Ectodermal cell (in vitro differentiated cells): ENCODE measurements at regions not wholly inside any gene's neighbourhood (a gene's known extent, or its start where the extent isn't known, plus 50 kb on each side); places are given as distances from the start of the nearest gene placed in this dataset.

Experiments used
- H3K27ac ChIP-seq: 2 replicates; pipeline ENCODE4 v1.7.0; 2013; ENCODE audit warnings: mild to moderate bottlenecking, low read depth, low read length; ENCODE audit not compliant: insufficient read depth, poor library complexity, severe bottlenecking
- H3K27me3 ChIP-seq: 2 replicates; pipeline ENCODE4 v1.7.0; 2013; ENCODE audit warnings: mild to moderate bottlenecking, low read length; ENCODE audit not compliant: insufficient read depth, control insufficient read depth, poor library complexity, severe bottlenecking
- H3K36me3 ChIP-seq: one replicate; pipeline ENCODE4 v1.7.0; 2013; ENCODE audit warnings: low read length; ENCODE audit not compliant: control insufficient read depth, insufficient read depth
- H3K4me1 ChIP-seq: one replicate; pipeline ENCODE4 v1.7.0; 2013; ENCODE audit warnings: low read length; ENCODE audit not compliant: control insufficient read depth, insufficient read depth
- H3K4me3 ChIP-seq: 2 replicates; pipeline ENCODE4 v1.7.0; 2013; ENCODE audit warnings: low read depth, low read length, control low read depth; ENCODE audit not compliant: insufficient read depth
- H3K9me3 ChIP-seq: 2 replicates; pipeline ENCODE4 v1.7.0; 2013; ENCODE audit warnings: mild to moderate bottlenecking, low read length, moderate library complexity; ENCODE audit not compliant: control insufficient read depth
- WGBS, 2 experiments: methylation state at CpG; one replicate each; pipeline ENCODE4 v1.1.7; 2013; ENCODE audit warnings: missing lambda C conversion rate in 2 of 2; 5-methylcytosine and 5-hydroxymethylcytosine counted together

DNA sequence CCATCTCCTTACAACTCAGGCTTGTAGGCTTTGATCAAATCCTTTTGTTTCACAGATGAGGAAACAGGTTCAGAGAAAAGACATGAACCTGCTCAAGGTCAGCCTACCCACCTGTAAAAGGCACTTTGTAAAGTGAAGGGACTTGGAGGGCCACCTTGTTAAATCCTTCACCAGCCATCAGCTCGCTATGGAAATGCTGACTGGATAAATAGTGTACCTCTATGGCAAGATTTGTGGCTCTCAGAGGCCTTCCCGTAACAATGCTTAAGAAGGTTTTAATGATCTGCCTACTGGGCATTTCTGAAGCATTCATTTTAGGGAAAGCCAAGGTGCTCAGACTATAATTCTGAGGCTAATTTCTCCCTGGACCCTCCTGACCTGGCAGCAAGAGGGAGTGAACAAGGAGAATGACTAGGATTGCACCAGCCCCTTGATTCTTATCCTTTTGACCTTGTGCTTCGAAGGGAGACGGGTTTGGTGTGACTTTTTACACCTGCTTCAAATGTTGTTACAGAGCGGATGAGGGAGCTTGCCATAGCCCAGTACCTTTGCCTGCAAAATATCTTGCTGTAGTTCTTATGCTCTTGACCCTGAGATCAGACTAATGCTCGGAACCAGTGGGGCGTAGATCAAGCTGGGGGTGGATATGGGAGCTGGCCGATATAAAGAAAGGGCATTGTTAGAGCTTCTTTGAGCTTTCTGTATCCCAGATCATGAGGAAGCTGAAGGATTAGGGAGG lies 90.9 kb upstream of the CXCR4 start:
- no peak overlapping the region for H3K4me3 ChIP-seq
- no peaks in the 10 kb centered on the region for H3K27me3 ChIP-seq
- no peaks in the 10 kb centered on the region for H3K36me3 ChIP-seq
- no peaks in the 10 kb centered on the region for H3K9me3 ChIP-seq
- WGBS, 2 experiments, result 94 to 95% methylated on average over 8 of the region's 8 CpGs
- no peak overlapping the region for H3K27ac ChIP-seq
- H3K4me1 ChIP-seq, result no peaks in the 10 kb centered on the region

DNA sequence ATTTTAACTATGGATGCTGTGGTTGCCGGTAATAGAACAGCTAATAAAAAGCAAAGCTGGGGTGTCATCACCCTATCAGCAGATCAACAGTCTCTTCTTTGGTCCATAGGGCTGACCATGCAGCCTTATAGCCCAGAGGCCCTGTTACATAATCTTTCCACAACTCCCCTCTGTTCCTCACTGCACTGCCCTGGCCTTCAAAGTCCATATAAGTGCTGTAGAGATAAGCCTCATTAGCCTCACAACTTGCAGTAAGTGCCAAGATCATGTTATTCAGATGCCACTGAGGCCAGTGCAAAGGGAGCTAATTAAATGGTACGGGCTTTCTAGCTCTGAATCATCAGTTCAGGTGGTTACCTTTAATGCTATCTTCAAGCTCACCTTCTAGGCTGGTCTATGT lies 89.7 kb upstream of the CXCR4 start:
- 95% methylated on average over 2 of the region's 2 CpGs for WGBS, 2 experiments
- H3K27me3 ChIP-seq, result no peaks in the 10 kb centered on the region
- no peak overlapping the region for H3K27ac ChIP-seq
- no peaks in the 10 kb centered on the region for H3K4me1 ChIP-seq
- H3K4me3 ChIP-seq, result no peak overlapping the region
- no peaks in the 10 kb centered on the region for H3K36me3 ChIP-seq
- H3K9me3 ChIP-seq, result no peaks in the 10 kb centered on the region

DNA sequence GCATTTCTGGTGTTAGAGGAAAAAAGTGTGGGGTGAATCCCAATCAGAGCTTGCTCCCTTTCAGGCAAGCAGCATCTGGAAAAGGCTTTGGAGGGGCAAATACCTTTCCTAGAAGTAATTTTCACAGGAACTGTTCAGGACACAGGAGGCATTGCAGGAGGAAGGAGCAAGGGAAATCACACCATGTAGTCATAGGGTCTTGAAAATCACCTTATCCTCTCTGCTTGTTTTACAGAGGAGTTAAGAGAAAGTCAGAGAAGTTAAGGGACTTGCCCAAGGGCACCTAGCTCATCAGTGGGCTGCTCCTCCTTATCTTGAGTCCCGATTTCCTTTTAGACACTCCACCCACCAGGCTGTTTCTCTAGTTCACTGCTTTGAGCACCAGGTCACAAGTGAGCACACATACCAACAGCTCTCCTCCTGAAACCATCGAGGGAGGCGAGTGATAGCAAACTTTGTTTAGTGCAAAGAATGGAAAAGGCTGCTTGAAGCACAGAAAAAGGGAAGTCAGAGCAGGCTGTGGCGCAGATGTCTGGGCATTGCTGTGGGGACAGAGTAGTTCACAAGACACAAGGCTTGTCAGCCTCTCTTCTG lies 89.2 kb upstream of the CXCR4 start:
- H3K27me3 ChIP-seq, result no peaks in the 10 kb centered on the region

DNA sequence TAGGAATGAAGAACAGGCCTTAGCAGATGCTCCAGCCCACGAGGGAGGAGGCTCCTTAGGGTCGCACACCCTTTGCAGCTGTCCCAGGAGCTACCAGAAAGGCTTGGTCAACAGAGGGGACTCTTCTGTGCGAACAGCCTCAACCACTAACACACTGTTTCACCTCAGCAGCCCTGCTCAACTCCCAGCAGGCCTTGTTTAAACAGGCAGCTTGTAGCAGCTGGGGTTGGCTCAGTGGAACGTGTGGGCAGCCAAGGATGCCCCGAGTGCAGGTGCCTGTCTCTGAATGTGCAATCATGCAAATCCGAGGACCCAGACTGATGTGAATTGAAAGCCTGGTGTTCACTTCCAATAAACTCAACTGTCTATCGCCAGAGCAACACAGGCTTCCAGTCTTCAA lies 88.7 kb upstream of the CXCR4 start:
- no peak overlapping the region for H3K27ac ChIP-seq
- no peaks in the 10 kb centered on the region for H3K27me3 ChIP-seq
- 90 to 91% methylated on average over 7 of the region's 7 CpGs for WGBS, 2 experiments

More for the DNA sequence above, 89.2 kb upstream of the CXCR4 start:
- H3K4me3 ChIP-seq, result no peak overlapping the region
- no peak overlapping the region for H3K27ac ChIP-seq
- WGBS, 2 experiments, result 93 to 96% methylated on average over 4 of the region's 4 CpGs
- H3K36me3 ChIP-seq, result no peaks in the 10 kb centered on the region
- H3K4me1 ChIP-seq, result no peaks in the 10 kb centered on the region
- no peaks in the 10 kb centered on the region for H3K9me3 ChIP-seq

DNA sequence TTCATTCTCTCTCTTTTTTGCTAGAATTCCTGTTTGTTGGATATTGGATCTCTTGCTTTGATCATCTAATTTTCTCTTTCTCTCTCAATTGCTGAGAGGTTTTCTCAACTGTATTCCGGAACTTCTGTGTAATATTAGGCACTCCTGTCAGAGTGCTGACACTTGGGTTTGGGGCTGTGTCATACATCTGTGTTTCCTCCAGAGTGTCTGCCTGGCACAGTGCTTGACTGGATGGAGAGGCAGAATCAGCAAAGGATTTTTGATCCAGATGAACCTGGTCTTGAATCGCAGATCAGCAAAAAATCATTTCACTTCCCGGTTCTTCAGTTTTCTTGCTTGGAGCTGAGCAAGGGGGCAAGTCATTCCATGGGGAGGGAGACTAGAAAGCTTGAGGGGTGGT lies 87.7 kb upstream of the CXCR4 start:
- H3K9me3 ChIP-seq, result no peaks in the 10 kb centered on the region
- H3K27me3 ChIP-seq, result no peaks in the 10 kb centered on the region
- no peak overlapping the region for H3K4me3 ChIP-seq
- no peaks in the 10 kb centered on the region for H3K36me3 ChIP-seq
- no peak overlapping the region for H3K27ac ChIP-seq
- 94 to 96% methylated on average over 3 of the region's 3 CpGs for WGBS, 2 experiments
- H3K4me1 ChIP-seq, result no peaks in the 10 kb centered on the region

More for the DNA sequence above, 88.7 kb upstream of the CXCR4 start:
- no peaks in the 10 kb centered on the region for H3K36me3 ChIP-seq
- no peaks in the 10 kb centered on the region for H3K9me3 ChIP-seq
- no peaks in the 10 kb centered on the region for H3K4me1 ChIP-seq
- no peak overlapping the region for H3K4me3 ChIP-seq

DNA sequence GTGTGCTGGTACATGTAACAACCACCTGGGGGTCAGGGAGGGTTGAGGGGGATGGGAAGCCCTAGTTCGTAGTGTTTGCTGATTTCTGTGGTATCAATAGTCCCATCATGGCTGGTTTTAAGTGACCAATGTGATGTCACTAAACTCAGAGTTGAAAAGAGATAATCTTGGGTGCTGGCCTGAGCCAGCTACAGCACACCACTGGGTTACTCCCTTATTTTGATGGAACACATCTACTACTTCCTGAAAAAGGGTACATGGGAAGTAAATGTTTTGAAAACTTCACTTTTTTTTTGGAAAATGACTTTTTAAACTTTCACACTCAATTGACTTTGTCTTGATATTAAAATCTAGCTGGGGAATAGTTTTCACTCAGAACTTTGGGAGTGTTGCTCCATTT lies 87.0 kb upstream of the CXCR4 start:
- WGBS, 2 experiments, result 82 to 96% methylated on average over 1 of the region's 1 CpG
- Histone ChIP-seq H3K4me3 (no peak overlapping the region), H3K36me3 (no peaks in the 10 kb centered on the region), H3K9me3 (no peaks in the 10 kb centered on the region), H3K27me3 (no peaks in the 10 kb centered on the region), H3K27ac (no peak overlapping the region), H3K4me1 (no peaks in the 10 kb centered on the region)

DNA sequence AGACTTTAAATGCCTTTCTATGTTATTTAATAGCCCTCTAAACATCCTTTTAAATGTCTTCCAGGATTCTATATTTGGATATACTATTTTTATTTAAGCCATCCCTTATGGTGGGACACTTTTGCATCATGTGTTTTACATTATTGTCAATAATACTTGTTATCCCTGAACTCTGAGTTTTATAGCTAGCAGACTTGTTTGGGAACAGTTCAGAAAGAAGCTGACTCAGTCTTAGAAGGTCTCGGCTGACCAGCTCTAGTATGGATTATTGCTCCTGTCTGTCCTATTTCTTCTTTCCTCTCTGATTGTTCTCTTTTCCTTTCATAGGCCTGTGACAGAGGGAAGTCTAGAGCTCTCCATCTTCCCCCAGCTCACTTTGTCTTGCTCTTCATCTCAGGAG lies 77.3 kb upstream of the CXCR4 start:
- no peaks in the 10 kb centered on the region for H3K9me3 ChIP-seq
- H3K4me1 ChIP-seq, result no peaks in the 10 kb centered on the region
- no peaks in the 10 kb centered on the region for H3K36me3 ChIP-seq
- no peaks in the 10 kb centered on the region for H3K27me3 ChIP-seq
- H3K4me3 ChIP-seq, result no peak overlapping the region
- no peak overlapping the region for H3K27ac ChIP-seq
- 87 to 94% methylated on average over 1 of the region's 1 CpG for WGBS, 2 experiments

DNA sequence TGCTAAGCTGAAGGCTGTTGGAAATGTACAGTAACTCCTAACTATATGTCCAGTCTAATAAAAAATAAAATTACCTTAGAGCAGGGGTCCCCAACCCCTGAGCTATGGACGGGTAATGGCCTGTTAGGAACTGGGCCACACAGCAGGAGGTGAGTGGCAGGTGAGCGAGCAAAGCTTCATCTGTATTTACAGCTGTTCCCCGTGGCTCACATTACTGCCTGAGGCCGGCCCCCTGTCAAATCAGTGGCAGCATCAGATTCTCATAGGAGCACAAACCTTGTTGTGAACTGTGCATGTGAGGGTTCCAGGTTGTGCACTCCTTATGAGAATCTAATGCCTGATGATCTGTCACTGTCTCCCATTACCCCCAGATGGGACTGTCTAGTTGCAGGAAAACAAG lies 73.1 kb upstream of the CXCR4 start:
- H3K36me3 ChIP-seq, result no peaks in the 10 kb centered on the region
- no peaks in the 10 kb centered on the region for H3K27me3 ChIP-seq
- H3K27ac ChIP-seq, result no peak overlapping the region
- H3K9me3 ChIP-seq, result no peaks in the 10 kb centered on the region
- H3K4me1 ChIP-seq, result peaks cover 14% of the 10 kb centered on the region
- no peak overlapping the region for H3K4me3 ChIP-seq
- WGBS, 2 experiments, result 91 to 94% methylated on average over 4 of the region's 4 CpGs

DNA sequence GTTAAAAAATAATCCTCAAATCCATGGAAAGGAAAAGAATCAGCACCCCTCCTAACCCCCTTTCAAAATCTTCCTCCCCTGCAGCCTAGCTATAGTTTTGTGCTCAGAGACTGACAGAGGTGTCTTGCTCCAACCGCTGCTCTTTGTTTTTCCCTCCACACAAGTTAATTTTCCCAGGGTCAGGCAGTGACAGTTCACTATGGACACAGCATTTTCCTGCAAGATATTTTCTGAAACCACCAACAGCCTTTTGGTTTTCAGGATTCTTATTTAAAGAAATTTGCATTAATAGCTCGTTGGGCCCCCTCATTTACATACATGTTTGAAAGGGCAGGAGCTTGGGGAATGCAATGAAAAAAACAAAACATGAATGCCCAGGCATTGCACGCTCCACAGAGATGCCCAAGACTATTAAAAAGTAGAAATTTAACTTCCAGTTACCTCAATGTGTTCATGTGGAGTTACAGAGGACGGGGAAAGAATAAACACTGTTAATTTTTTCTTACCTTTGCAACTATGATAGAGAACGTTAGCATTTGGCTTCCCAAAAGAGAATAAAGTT lies 71.4 kb upstream of the CXCR4 start:
- H3K9me3 ChIP-seq, result no peaks in the 10 kb centered on the region
- 60 to 68% methylated on average over 5 of the region's 5 CpGs for WGBS, 2 experiments
- no peaks in the 10 kb centered on the region for H3K36me3 ChIP-seq
- H3K4me1 ChIP-seq, result peaks cover 14% of the 10 kb centered on the region
- no peaks in the 10 kb centered on the region for H3K27me3 ChIP-seq
- no peak overlapping the region for H3K4me3 ChIP-seq
- no peak overlapping the region for H3K27ac ChIP-seq

DNA sequence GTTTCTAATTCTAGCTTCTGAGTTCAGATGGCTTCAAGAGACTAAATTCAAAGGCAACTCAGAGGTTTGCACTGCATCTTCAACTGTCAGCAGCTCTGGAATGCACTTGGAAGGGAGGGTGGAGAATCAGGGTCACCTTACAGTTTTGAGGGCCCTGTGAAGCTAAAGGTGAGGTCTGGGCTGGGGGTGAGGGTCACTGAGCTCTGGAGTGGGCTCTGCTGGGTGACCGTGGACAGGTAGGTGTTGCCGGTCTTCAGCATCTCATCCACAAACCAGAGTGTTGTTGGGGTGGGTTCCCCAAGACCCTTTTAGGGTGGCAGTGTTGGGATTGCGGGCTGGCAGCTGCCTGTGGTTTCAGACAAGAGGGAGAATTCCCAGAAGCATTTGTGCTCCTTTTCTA lies 70.1 kb upstream of the CXCR4 start:
- H3K36me3 ChIP-seq, result no peaks in the 10 kb centered on the region
- WGBS, 2 experiments, result 93 to 100% methylated on average over 3 of the region's 3 CpGs

More for the DNA sequence above, 70.1 kb upstream of the CXCR4 start:
- Histone ChIP-seq H3K27me3 (no peaks in the 10 kb centered on the region), H3K9me3 (no peaks in the 10 kb centered on the region), H3K4me3 (no peak overlapping the region), H3K4me1 (peaks cover 14% of the 10 kb centered on the region), H3K27ac (no peak overlapping the region)
